NCI-H2196 (cell line): ENCODE measurements at regions not wholly inside any gene's neighbourhood (a gene's known extent, or its start where the extent isn't known, plus 50 kb on each side); places are given as distances from the start of the nearest gene placed in this dataset.

Experiments
- DNase-seq: peaks from one replicate; lab custom pipeline; 2025; ENCODE audit not compliant: unreplicated experiment; lab: John Stamatoyannopoulos, UW

- DNase-seq = no peak
These were observed 336.4 kb upstream of the SLIT2 start for GRCh38 chr4:19915276-19915675.

GRCh38 chr4:19913650-19914049 is 338.1 kb upstream of the SLIT2 start:
- no peak for DNase-seq

- DNase-seq = no peak
These were observed 340.7 kb upstream of the SLIT2 start for GRCh38 chr4:19910861-19911525.

GRCh38 chr4:19905024-19905423 is 346.7 kb upstream of the SLIT2 start:
- DNase-seq = no peak

- DNase-seq = no peak
These were observed 363.1 kb upstream of the SLIT2 start for GRCh38 chr4:19888587-19888986.

GRCh38 chr4:19883841-19884240 is 367.9 kb upstream of the SLIT2 start:
- DNase-seq = no peak

- DNase-seq = no peak
These were observed 371.5 kb upstream of the SLIT2 start for GRCh38 chr4:19880206-19880605.

GRCh38 chr4:19879330-19879729 is 372.4 kb upstream of the SLIT2 start:
- DNase-seq = no peak

- no peak for DNase-seq
These were observed 393.7 kb upstream of the SLIT2 start for GRCh38 chr4:19857991-19858390.

GRCh38 chr4:19857380-19857779 is 394.3 kb upstream of the SLIT2 start:
- DNase-seq = no peak

- no peak for DNase-seq
These were observed 400.8 kb upstream of the SLIT2 start for GRCh38 chr4:19850909-19851308.

GRCh38 chr4:19844446-19844845 is 407.3 kb upstream of the SLIT2 start:
- no peak for DNase-seq

- DNase-seq = no peak
These were observed 409.2 kb upstream of the SLIT2 start for GRCh38 chr4:19842471-19842870.

GRCh38 chr4:19838858-19839257 is 412.8 kb upstream of the SLIT2 start:
- DNase-seq = no peak

GRCh38 chr4:19835429-19835828 is 416.3 kb upstream of the SLIT2 start:
- DNase-seq = no peak

GRCh38 chr4:19832411-19832810 is 419.3 kb upstream of the SLIT2 start:
- no peak for DNase-seq

- no peak for DNase-seq
These were observed 419.9 kb upstream of the SLIT2 start for GRCh38 chr4:19831644-19832285.

- no peak for DNase-seq
These were observed 422.6 kb upstream of the SLIT2 start for GRCh38 chr4:19829101-19829500.

- no peak for DNase-seq
These were observed 427.9 kb upstream of the SLIT2 start for GRCh38 chr4:19823781-19824180.

- DNase-seq = no peak
These were observed 432.0 kb upstream of the SLIT2 start for GRCh38 chr4:19819737-19820136.

GRCh38 chr4:19809989-19810388 is 441.7 kb upstream of the SLIT2 start:
- DNase-seq = no peak

- DNase-seq = no peak
These were observed 444.2 kb upstream of the SLIT2 start for GRCh38 chr4:19807505-19807904.

- no peak for DNase-seq
These were observed 444.8 kb upstream of the SLIT2 start for GRCh38 chr4:19806865-19807264.
